B cell (primary cell): ENCODE measurements at regions not wholly inside any gene's neighbourhood (a gene's known extent, or its start where the extent isn't known, plus 50 kb on each side); places are given as distances from the start of the nearest gene placed in this dataset.

Experiments used
- ATAC-seq: fragments of 200-7000 bp; cut with Tn5 transposase; one replicate; pipeline ENCODE4 v1.10.0; 2021; ENCODE audit warnings: low read depth, mild to moderate bottlenecking, moderate number of reproducible peaks, moderate library complexity
- CTCF ChIA-PET: fragments of 350-600 bp; sonication (Branson Sonifier 250); formaldehyde crosslinking; loops from one replicate; lab custom pipeline; 2021; ENCODE audit warnings: antibody characterized with exemption, inconsistent platforms; lab: Charles Lee
- POLR2A ChIA-PET: fragments of 350-600 bp; sonication (Branson Sonifier 250); formaldehyde crosslinking; loops from one replicate; lab custom pipeline; 2021; ENCODE audit warnings: antibody characterized with exemption; lab: Charles Lee
- DNase-seq: peaks from one replicate; pipeline ENCODE4 v3.0.0; 2013
- H2AFZ ChIP-seq: 2 replicates; pipeline ENCODE4 v1.6.1; 2012; ENCODE audit warnings: mild to moderate bottlenecking, low read depth, low read length; ENCODE audit not compliant: insufficient read depth, poor library complexity, severe bottlenecking
- H3K27ac ChIP-seq, 2 donors: 1 replicate in 1 of 2; 2 replicates in 1 of 2; pipeline ENCODE4 v1.5.1; 2012 to 2013; ENCODE audit warnings: low read length in 2 of 2, mild to moderate bottlenecking in 2 of 2, moderate library complexity in 1 of 2
- H3K27me3 ChIP-seq, 4 experiments: fragments of 200-600 bp in 1 of 4; sonication (generic) in 1 of 4; replicated peaks in 1 of 4; 1 replicate in 2 of 4; 2 replicates in 2 of 4; pipeline versions ENCODE4 v1.6.1 to v1.7.0; 2013 to 2016; ENCODE audit warnings: low read length in 3 of 4, mild to moderate bottlenecking in 2 of 4, mixed read lengths in 1 of 4, moderate library complexity in 1 of 4; ENCODE audit not compliant: insufficient read depth in 4 of 4, control insufficient read depth in 3 of 4; ENCODE audit errors: control extremely low read depth in 1 of 4
- H3K36me3 ChIP-seq, 2 experiments: replicated peaks in 1 of 2; 1 replicate in 1 of 2; 2 replicates in 1 of 2; pipeline versions ENCODE4 v1.6.1 to v1.7.1; 2013; ENCODE audit warnings: low read length in 1 of 2; ENCODE audit not compliant: insufficient read depth in 2 of 2, control insufficient read depth in 1 of 2; ENCODE audit errors: control extremely low read depth in 1 of 2, extremely low read depth in 1 of 2
- H3K4me1 ChIP-seq, 2 donors: fragments of 200-600 bp in 1 of 2; sonication (generic) in 1 of 2; 1 replicate in 1 of 2; 2 replicates in 1 of 2; pipeline versions ENCODE4 v1.5.1 to v1.6.1; 2013 to 2017; ENCODE audit warnings: low read length in 2 of 2; ENCODE audit not compliant: control insufficient read depth in 2 of 2, insufficient read depth in 2 of 2
- H3K4me2 ChIP-seq: replicated peaks from 2 replicates; pipeline ENCODE3; 2012; ENCODE audit warnings: mild to moderate bottlenecking, low read depth, low read length; ENCODE audit not compliant: poor library complexity, severe bottlenecking
- H3K4me3 ChIP-seq, 5 experiments: fragments of 200-600 bp in 1 of 5; sonication (generic) in 1 of 5; 1 replicate in 3 of 5; 2 replicates in 2 of 5; pipeline versions ENCODE4 v1.5.1 to v1.7.0; 2011 to 2016; ENCODE audit warnings: low read length in 4 of 5, mild to moderate bottlenecking in 4 of 5, low read depth in 2 of 5, control low read depth in 1 of 5, moderate library complexity in 1 of 5; ENCODE audit not compliant: insufficient read depth in 1 of 5; ENCODE audit errors: control extremely low read depth in 1 of 5, extremely low read depth in 1 of 5
- H3K79me2 ChIP-seq: fragments of 200-600 bp; sonication (generic); one replicate; pipeline ENCODE4 v1.6.0; 2016; ENCODE audit warnings: low read length; ENCODE audit not compliant: control insufficient read depth, insufficient read depth
- H3K9ac ChIP-seq: fragments of 200-600 bp; sonication (generic); 2 replicates; pipeline ENCODE4 v1.6.1; 2017; ENCODE audit warnings: mild to moderate bottlenecking, low read length, moderate library complexity
- H3K9me3 ChIP-seq, 3 donors: one replicate each; pipeline versions ENCODE4 v1.6.1 to v1.7.1; 2013; ENCODE audit warnings: low read length in 2 of 3; ENCODE audit not compliant: control insufficient read depth in 2 of 3, insufficient read depth in 1 of 3; ENCODE audit errors: control extremely low read depth in 1 of 3
- H4K20me1 ChIP-seq: 2 replicates; pipeline ENCODE4 v1.6.0; 2012; ENCODE audit warnings: mild to moderate bottlenecking, low read length; ENCODE audit not compliant: insufficient read depth, control insufficient read depth, poor library complexity, severe bottlenecking
- H3K27ac Mint-ChIP-seq: one replicate; pipeline ENCODE4 v1.8.0; 2021; ENCODE audit warnings: mixed read lengths
- H3K27me3 Mint-ChIP-seq: one replicate; pipeline ENCODE4 v1.8.0; 2021; ENCODE audit warnings: mixed read lengths
- H3K4me1 Mint-ChIP-seq: one replicate; pipeline ENCODE4 v1.8.0; 2021; ENCODE audit warnings: mixed read lengths
- H3K4me3 Mint-ChIP-seq: one replicate; pipeline ENCODE4 v1.8.0; 2021; ENCODE audit warnings: mixed read lengths
- H3K9me3 Mint-ChIP-seq: one replicate; pipeline ENCODE4 v1.8.0; 2022; ENCODE audit warnings: mixed read lengths; ENCODE audit not compliant: insufficient read depth
- CTCF ChIP-seq: fragments of 200-600 bp; IDR thresholded peaks from one replicate; pipeline ENCODE4 v1.8.0; 2022; ENCODE audit warnings: antibody characterized with exemption, mild to moderate bottlenecking
- EZH2 ChIP-seq: IDR thresholded peaks from 2 replicates; pipeline ENCODE4 v1.6.1; 2012; ENCODE audit warnings: borderline replicate concordance, low read depth, mild to moderate bottlenecking, moderate library complexity, low read length; ENCODE audit not compliant: insufficient read depth, poor library complexity, severe bottlenecking
- WGBS: methylation state at CpG from one replicate; pipeline ENCODE4 v1.1.5; 2013; ENCODE audit warnings: missing lambda C conversion rate; ENCODE audit not compliant: insufficient coverage; 5-methylcytosine and 5-hydroxymethylcytosine counted together
- intact Hi-C: fragments of 100-400 bp; cut with micrococcal nuclease; formaldehyde crosslinking; loops from one replicate; pipeline ENCODE4 v1.10.0; 2022

GRCh38 chr10:130962240-130963051 is 349.1 kb downstream of the TCERG1L start:
- Mint-ChIP-seq H3K27ac (no peak overlapping the region), H3K9me3 (no peaks in the 10 kb centered on the region), H3K4me1 (no peaks in the 10 kb centered on the region), H3K4me3 (no peak overlapping the region), H3K27me3 (no peaks in the 10 kb centered on the region)
- CTCF ChIA-PET, result no interaction called here
- no peak for ATAC-seq
- Histone ChIP-seq H3K4me2 (no peak overlapping the region), H3K36me3 (no peaks in the 10 kb centered on the region), H3K27ac (no peak overlapping the region), H3K9ac (no peak overlapping the region), H3K4me3 (no peak overlapping the region), H3K27me3 (no peaks in the 10 kb centered on the region), H3K4me1 (no peaks in the 10 kb centered on the region), H2AFZ (no peak overlapping the region), H3K9me3 (peaks cover 0 to 30% (median 0%) of the 10 kb centered on the region in 3 donors), H4K20me1 (no peaks in the 10 kb centered on the region), H3K79me2 (no peaks in the 10 kb centered on the region)
- intact Hi-C loops, result no loop called here
- WGBS, result 92% methylated on average over 19 of the region's 19 CpGs
- no peak for TF ChIP-seq CTCF
- no peak for TF ChIP-seq EZH2
- DNase-seq, result no peak
- POLR2A ChIA-PET, result no interaction called here

- DNase-seq (no peak), ATAC-seq (no peak)
- Histone ChIP-seq H2AFZ (no peak overlapping the region), H3K9ac (no peak overlapping the region), H4K20me1 (no peaks in the 10 kb centered on the region), H3K27me3 (no peaks in the 10 kb centered on the region), H3K4me1 (no peaks in the 10 kb centered on the region), H3K27ac (no peak overlapping the region), H3K4me2 (no peak overlapping the region), H3K4me3 (no peak overlapping the region), H3K36me3 (no peaks in the 10 kb centered on the region), H3K79me2 (no peaks in the 10 kb centered on the region), H3K9me3 (peaks cover 0 to 30% (median 0%) of the 10 kb centered on the region in 3 donors)
- Mint-ChIP-seq H3K9me3 (no peaks in the 10 kb centered on the region), H3K4me1 (no peaks in the 10 kb centered on the region), H3K4me3 (no peak overlapping the region), H3K27me3 (no peaks in the 10 kb centered on the region), H3K27ac (no peak overlapping the region)
- CTCF ChIA-PET, result no interaction called here
- no peak for TF ChIP-seq EZH2
- POLR2A ChIA-PET, result no interaction called here
- intact Hi-C loops, result no loop called here
- WGBS, result 93% methylated on average over 6 of the region's 9 CpGs
Measured at GRCh38 chr10:130963052-130963393, 348.5 kb downstream of the TCERG1L start.
